Brain microvascular endothelial cell (primary cell): ENCODE measurements at regions not wholly inside any gene's neighbourhood (a gene's known extent, or its start where the extent isn't known, plus 50 kb on each side); places are given as distances from the start of the nearest gene placed in this dataset.

Experiments
- DNase-seq: peaks from one replicate; pipeline ENCODE4 v3.0.0-alpha.2; 2020
- H3K27ac ChIP-seq: fragments of 250-450 bp; sonication (Bioruptor Pico); 2 replicates; pipeline ENCODE4 v1.5.1; 2020; ENCODE audit warnings: mild to moderate bottlenecking, moderate library complexity
- H3K27me3 ChIP-seq: fragments of 250-450 bp; sonication (Bioruptor Pico); replicated peaks from 2 replicates; pipeline ENCODE4 v1.5.1; 2020; ENCODE audit warnings: mild to moderate bottlenecking
- H3K36me3 ChIP-seq: fragments of 250-450 bp; sonication (Bioruptor Pico); replicated peaks from 2 replicates; pipeline ENCODE4 v1.5.1; 2020; ENCODE audit warnings: mild to moderate bottlenecking
- H3K4me3 ChIP-seq: 2 replicates; pipeline ENCODE4 v1.5.1; 2011; ENCODE audit warnings: low read depth, mild to moderate bottlenecking, control low read depth, low read length, moderate library complexity
- CTCF ChIP-seq: IDR thresholded peaks from 2 replicates; pipeline ENCODE4 v1.5.1; 2011; ENCODE audit warnings: low read depth, mild to moderate bottlenecking, moderate library complexity, low read length, control low read depth, inconsistent platforms; ENCODE audit errors: missing control alignments
- in situ Hi-C: cut with HindIII; loops from 2 replicates; pipeline ENCODE4 v1.10.0; 2017; ENCODE audit warnings: low sequenced_read_pairs, low pct_ligation_motif_present

DNA sequence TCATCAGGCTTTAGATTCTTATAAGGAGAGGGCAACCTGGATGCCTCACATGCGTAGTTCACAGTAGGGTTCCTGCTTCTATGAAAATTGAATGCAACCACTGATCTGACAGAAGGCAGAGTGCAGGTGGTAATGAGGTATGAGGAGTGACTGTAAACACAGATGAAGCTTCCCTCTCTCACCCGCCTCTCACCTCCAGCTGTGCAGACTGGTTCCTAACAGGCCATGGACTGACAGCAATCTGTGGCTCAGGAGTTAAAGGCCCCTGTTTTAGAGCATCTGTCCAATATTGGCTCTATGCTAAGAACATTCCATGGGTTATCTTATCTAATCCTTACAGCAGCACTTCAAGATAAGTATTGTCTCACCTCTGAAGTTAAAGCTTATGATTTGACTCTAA, 213.5 kb upstream of the NRP1 start:
- Histone ChIP-seq H3K27ac (no peak overlapping the region), H3K36me3 (no peaks in the 10 kb centered on the region), H3K27me3 (no peaks in the 10 kb centered on the region), H3K4me3 (no peak overlapping the region)
- no peak for DNase-seq
- in situ Hi-C loops = no loop called here
- no peak for TF ChIP-seq CTCF

DNA sequence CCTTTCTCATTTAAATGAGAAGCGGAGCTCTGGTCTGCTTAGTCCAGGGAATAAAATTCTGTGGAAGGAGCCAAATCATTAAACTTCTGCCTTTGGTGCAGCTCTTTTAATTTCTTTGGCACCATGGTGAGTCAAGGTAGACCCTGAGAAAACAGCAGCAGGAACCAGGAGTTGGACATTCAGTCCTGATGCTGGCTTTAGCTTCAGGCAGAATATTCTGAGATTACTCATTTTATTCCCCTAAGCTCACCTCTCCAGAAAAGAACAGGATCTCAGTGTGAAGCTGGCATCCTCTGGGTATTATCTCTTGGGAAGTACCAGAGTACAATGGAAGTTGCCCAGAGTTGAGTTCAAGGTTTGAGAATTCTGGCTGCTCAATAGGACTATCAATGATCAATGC, 211.6 kb upstream of the NRP1 start:
- no peak for DNase-seq
- H3K4me3 ChIP-seq = no peak overlapping the region
- TF ChIP-seq CTCF = no peak
- H3K36me3 ChIP-seq = no peaks in the 10 kb centered on the region
- in situ Hi-C loops = no loop called here
- no peak overlapping the region for H3K27ac ChIP-seq
- no peaks in the 10 kb centered on the region for H3K27me3 ChIP-seq

GRCh38 chr10:33542752-33543505, 208.5 kb upstream of the NRP1 start:
- Histone ChIP-seq H3K4me3 (no peak overlapping the region), H3K27ac (peak overlapping the region; percentile 69), H3K27me3 (no peaks in the 10 kb centered on the region), H3K36me3 (no peaks in the 10 kb centered on the region)
- peak; percentile 38 for DNase-seq
- in situ Hi-C loops = no loop called here
- TF ChIP-seq CTCF = no peak

- no peaks in the 10 kb centered on the region for H3K27me3 ChIP-seq
- no peak for TF ChIP-seq CTCF
- no peak overlapping the region for H3K4me3 ChIP-seq
- H3K36me3 ChIP-seq = no peaks in the 10 kb centered on the region
- H3K27ac ChIP-seq = no peak overlapping the region
- no peak for DNase-seq
- in situ Hi-C loops = no loop called here
Observed at GRCh38 chr10:33539116-33539515, 204.6 kb upstream of the NRP1 start.

GRCh38 chr10:33537066-33537465, 202.6 kb upstream of the NRP1 start:
- DNase-seq = no peak
- Histone ChIP-seq H3K4me3 (no peak overlapping the region), H3K27me3 (no peaks in the 10 kb centered on the region), H3K36me3 (no peaks in the 10 kb centered on the region), H3K27ac (no peak overlapping the region)
- TF ChIP-seq CTCF = no peak
- in situ Hi-C loops = no loop called here

DNA sequence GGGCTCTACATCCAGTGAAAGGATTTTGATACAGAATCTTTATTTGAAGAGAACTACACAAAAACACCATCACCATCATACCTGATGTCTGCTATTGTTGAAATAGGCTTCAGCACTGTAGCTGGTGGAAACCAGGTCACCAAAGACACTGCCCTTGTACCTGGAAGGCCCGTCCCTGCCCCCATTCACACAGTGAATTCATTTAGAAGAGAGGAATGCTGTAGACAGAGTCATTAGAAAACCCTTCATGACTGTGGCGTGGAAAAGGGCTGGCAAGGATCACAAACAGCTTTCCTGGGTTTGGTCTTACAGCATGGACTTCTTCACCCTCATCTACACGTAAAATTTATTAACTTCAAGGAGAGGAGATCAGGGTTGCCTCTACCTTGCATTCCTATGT, 202.0 kb upstream of the NRP1 start:
- DNase-seq = no peak
- Histone ChIP-seq H3K27me3 (no peaks in the 10 kb centered on the region), H3K36me3 (no peaks in the 10 kb centered on the region), H3K4me3 (no peak overlapping the region), H3K27ac (no peak overlapping the region)
- in situ Hi-C loops = no loop called here
- no peak for TF ChIP-seq CTCF
